HUES6 (cell line): ENCODE measurements at regions not wholly inside any gene's neighbourhood (a gene's known extent, or its start where the extent isn't known, plus 50 kb on each side); places are given as distances from the start of the nearest gene placed in this dataset.

Experiments used
- H3K27ac ChIP-seq: 2 replicates; pipeline ENCODE4 v1.7.0; 2013; ENCODE audit warnings: low read depth, mild to moderate bottlenecking, low read length, inconsistent platforms
- H3K27me3 ChIP-seq: 2 replicates; pipeline ENCODE4 v1.6.1; 2013; ENCODE audit warnings: low read length; ENCODE audit not compliant: control insufficient read depth, insufficient read depth
- H3K36me3 ChIP-seq: 2 replicates; pipeline ENCODE4 v1.6.1; 2013; ENCODE audit warnings: low read length; ENCODE audit not compliant: control insufficient read depth, insufficient read depth
- H3K4me1 ChIP-seq: 2 replicates; pipeline ENCODE4 v1.6.1; 2013; ENCODE audit warnings: low read length; ENCODE audit not compliant: control insufficient read depth, insufficient read depth
- H3K4me3 ChIP-seq: 2 replicates; pipeline ENCODE4 v1.5.1; 2013; ENCODE audit warnings: low read depth, low read length
- H3K9ac ChIP-seq: one replicate; pipeline ENCODE4 v1.6.1; 2013; ENCODE audit warnings: mild to moderate bottlenecking, low read length
- H3K9me3 ChIP-seq: 2 replicates; pipeline ENCODE4 v1.6.1; 2013; ENCODE audit warnings: low read depth, low read length; ENCODE audit not compliant: control insufficient read depth, insufficient read depth

DNA sequence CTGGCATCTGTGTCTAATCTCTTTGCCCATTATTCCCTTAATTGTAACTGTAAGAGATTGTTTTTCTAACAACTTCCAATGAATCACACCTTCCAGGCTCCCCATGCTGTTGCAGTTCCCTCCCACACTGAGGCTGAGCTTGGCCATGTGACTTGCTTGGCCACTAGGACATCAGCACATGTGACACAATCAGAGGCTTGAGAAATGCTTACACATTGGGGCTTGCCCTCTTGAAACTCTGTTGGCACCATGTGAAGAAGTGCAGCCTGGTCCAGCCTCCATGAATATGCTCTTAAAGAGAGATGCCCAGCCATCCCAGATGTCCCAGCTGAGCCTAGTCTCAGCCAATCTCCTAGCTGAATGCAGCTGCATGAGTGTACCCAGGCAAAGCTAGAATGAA, 326.8 kb upstream of the SOX2 start:
- no peaks in the 10 kb centered on the region for H3K9me3 ChIP-seq
- no peaks in the 10 kb centered on the region for H3K36me3 ChIP-seq
- H3K4me1 ChIP-seq, result peaks cover 17% of the 10 kb centered on the region

GRCh38 chr3:181383760-181384159, 328.0 kb upstream of the SOX2 start:
- H3K27me3 ChIP-seq, result no peaks in the 10 kb centered on the region
- H3K4me1 ChIP-seq, result peaks cover 17% of the 10 kb centered on the region
- no peak overlapping the region for H3K4me3 ChIP-seq
- no peaks in the 10 kb centered on the region for H3K9me3 ChIP-seq
- H3K36me3 ChIP-seq, result no peaks in the 10 kb centered on the region
- H3K9ac ChIP-seq, result no peak overlapping the region
- no peak overlapping the region for H3K27ac ChIP-seq

More for the DNA sequence above, 326.8 kb upstream of the SOX2 start:
- H3K9ac ChIP-seq, result no peak overlapping the region
- no peak overlapping the region for H3K4me3 ChIP-seq
- H3K27me3 ChIP-seq, result no peaks in the 10 kb centered on the region
- H3K27ac ChIP-seq, result no peak overlapping the region

GRCh38 chr3:181383201-181383600, 328.5 kb upstream of the SOX2 start:
- no peaks in the 10 kb centered on the region for H3K27me3 ChIP-seq
- H3K36me3 ChIP-seq, result no peaks in the 10 kb centered on the region
- peaks cover 17% of the 10 kb centered on the region for H3K4me1 ChIP-seq
- no peak overlapping the region for H3K4me3 ChIP-seq
- no peak overlapping the region for H3K9ac ChIP-seq
- H3K27ac ChIP-seq, result no peak overlapping the region
- H3K9me3 ChIP-seq, result no peaks in the 10 kb centered on the region

GRCh38 chr3:181382656-181383055, 329.1 kb upstream of the SOX2 start:
- Histone ChIP-seq H3K4me1 (peaks cover 17% of the 10 kb centered on the region), H3K27ac (no peak overlapping the region), H3K27me3 (no peaks in the 10 kb centered on the region), H3K9ac (no peak overlapping the region), H3K4me3 (no peak overlapping the region), H3K9me3 (no peaks in the 10 kb centered on the region), H3K36me3 (no peaks in the 10 kb centered on the region)

DNA sequence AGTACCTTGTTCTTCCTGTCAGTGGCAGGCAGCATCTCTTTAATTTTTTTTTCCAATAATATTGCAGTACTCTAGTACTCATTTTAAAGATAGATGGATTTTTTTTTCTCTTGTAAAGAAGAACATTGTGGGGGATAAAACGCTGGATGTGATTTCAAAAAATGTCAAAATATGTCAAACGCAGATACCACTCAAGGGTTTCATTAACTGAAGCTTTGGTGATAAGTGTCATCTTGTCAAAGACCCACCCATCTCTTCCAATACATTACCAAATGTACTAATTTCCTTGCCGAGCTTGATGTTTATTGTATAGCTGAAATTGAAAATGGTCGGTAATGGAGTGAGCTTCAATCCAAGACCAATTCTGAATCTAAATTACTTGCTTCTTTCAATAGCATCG, 332.4 kb upstream of the SOX2 start:
- Histone ChIP-seq H3K27me3 (no peaks in the 10 kb centered on the region), H3K9me3 (no peaks in the 10 kb centered on the region), H3K27ac (no peak overlapping the region), H3K4me3 (no peak overlapping the region), H3K9ac (no peak overlapping the region), H3K4me1 (peaks cover 13% of the 10 kb centered on the region), H3K36me3 (no peaks in the 10 kb centered on the region)

- H3K27ac ChIP-seq, result no peak overlapping the region
- H3K27me3 ChIP-seq, result no peaks in the 10 kb centered on the region
- H3K9ac ChIP-seq, result no peak overlapping the region
- H3K4me1 ChIP-seq, result peaks cover 4% of the 10 kb centered on the region; the same call in 1 of the 2 replicates
- no peak overlapping the region for H3K4me3 ChIP-seq
- no peaks in the 10 kb centered on the region for H3K9me3 ChIP-seq
- no peaks in the 10 kb centered on the region for H3K36me3 ChIP-seq
Measured at GRCh38 chr3:181369637-181370036, 342.1 kb upstream of the SOX2 start.

DNA sequence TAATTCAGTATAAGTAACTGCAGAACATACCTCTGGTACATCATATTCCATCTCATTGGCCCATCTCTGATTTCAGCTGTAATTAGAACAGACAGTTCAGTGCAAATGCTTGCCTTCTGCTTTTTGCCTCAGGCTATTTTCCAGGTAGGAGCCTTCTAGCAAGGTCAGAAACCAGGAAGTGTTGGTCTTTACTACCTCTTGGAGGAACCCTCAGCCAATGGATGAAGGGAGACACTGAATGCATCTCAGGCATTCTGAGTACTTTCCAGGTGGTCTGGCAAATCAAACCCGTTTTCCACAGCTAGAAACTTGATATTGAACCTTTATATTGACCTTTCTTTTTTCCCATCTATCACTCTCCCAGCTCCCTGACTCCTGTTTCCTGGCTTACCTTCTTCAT, 348.5 kb upstream of the SOX2 start:
- H3K9ac ChIP-seq, result no peak overlapping the region
- no peak overlapping the region for H3K4me3 ChIP-seq
- H3K36me3 ChIP-seq, result no peaks in the 10 kb centered on the region
- H3K27ac ChIP-seq, result no peak overlapping the region
- H3K27me3 ChIP-seq, result no peaks in the 10 kb centered on the region
- H3K9me3 ChIP-seq, result no peaks in the 10 kb centered on the region
- H3K4me1 ChIP-seq, result peaks cover 5% of the 10 kb centered on the region; the same call in 1 of the 2 replicates

DNA sequence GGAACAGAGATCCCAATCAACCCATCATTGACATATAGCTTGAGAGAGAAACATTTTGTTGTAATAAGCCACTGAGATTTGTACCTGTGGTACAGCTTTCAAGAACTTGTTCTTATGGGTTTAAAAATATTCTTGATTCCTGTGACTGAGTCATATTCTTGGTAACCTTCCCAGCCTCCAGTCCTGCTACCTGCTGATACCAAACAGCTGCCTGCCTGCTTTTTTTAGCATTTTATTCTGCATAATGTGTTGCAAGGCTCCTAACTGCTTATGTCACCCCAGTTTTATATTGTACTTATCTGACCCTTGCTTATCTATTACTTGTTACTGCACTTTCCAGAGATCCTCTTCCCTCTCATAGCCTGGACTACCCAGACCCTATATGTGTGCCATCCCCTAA, 349.3 kb upstream of the SOX2 start:
- Histone ChIP-seq H3K27me3 (no peaks in the 10 kb centered on the region), H3K27ac (no peak overlapping the region), H3K4me3 (no peak overlapping the region), H3K9me3 (no peaks in the 10 kb centered on the region), H3K36me3 (no peaks in the 10 kb centered on the region), H3K4me1 (peaks cover 5% of the 10 kb centered on the region; the same call in 1 of the 2 replicates), H3K9ac (no peak overlapping the region)

- no peaks in the 10 kb centered on the region for H3K27me3 ChIP-seq
- H3K27ac ChIP-seq, result no peak overlapping the region
- H3K9ac ChIP-seq, result no peak overlapping the region
- H3K36me3 ChIP-seq, result no peaks in the 10 kb centered on the region
- no peak overlapping the region for H3K4me3 ChIP-seq
- peaks cover 5% of the 10 kb centered on the region; the same call in 1 of the 2 replicates for H3K4me1 ChIP-seq
- no peaks in the 10 kb centered on the region for H3K9me3 ChIP-seq
Measured at GRCh38 chr3:181358562-181358961, 353.2 kb upstream of the SOX2 start.

GRCh38 chr3:181358060-181358459, 353.7 kb upstream of the SOX2 start:
- Histone ChIP-seq H3K27ac (no peak overlapping the region), H3K9ac (no peak overlapping the region), H3K9me3 (no peaks in the 10 kb centered on the region), H3K4me1 (peaks cover 1% of the 10 kb centered on the region; the same call in 1 of the 2 replicates), H3K27me3 (no peaks in the 10 kb centered on the region), H3K4me3 (no peak overlapping the region), H3K36me3 (no peaks in the 10 kb centered on the region)

GRCh38 chr3:181354140-181354539, 357.6 kb upstream of the SOX2 start:
- Histone ChIP-seq H3K4me1 (no peaks in the 10 kb centered on the region), H3K36me3 (no peaks in the 10 kb centered on the region), H3K27ac (no peak overlapping the region), H3K4me3 (no peak overlapping the region), H3K9ac (no peak overlapping the region), H3K9me3 (no peaks in the 10 kb centered on the region), H3K27me3 (no peaks in the 10 kb centered on the region)

GRCh38 chr3:181344331-181344730, 354.8 kb upstream of the DNAJC19 start:
- Histone ChIP-seq H3K36me3 (no peaks in the 10 kb centered on the region), H3K9ac (no peak overlapping the region), H3K27ac (no peak overlapping the region), H3K27me3 (no peaks in the 10 kb centered on the region), H3K9me3 (peaks cover 8% of the 10 kb centered on the region; the same call in 1 of the 2 replicates), H3K4me3 (no peak overlapping the region), H3K4me1 (no peaks in the 10 kb centered on the region)
